HG02981 (cell line): ENCODE measurements at regions not wholly inside any gene's neighbourhood (a gene's known extent, or its start where the extent isn't known, plus 50 kb on each side); places are given as distances from the start of the nearest gene placed in this dataset.

Experiments used
- ATAC-seq: cut with Tn5 transposase; IDR thresholded peaks from one replicate; pipeline ENCODE4 v1.9.1; 2021; ENCODE audit warnings: mild to moderate bottlenecking, moderate library complexity; ENCODE audit not compliant: unreplicated experiment

DNA sequence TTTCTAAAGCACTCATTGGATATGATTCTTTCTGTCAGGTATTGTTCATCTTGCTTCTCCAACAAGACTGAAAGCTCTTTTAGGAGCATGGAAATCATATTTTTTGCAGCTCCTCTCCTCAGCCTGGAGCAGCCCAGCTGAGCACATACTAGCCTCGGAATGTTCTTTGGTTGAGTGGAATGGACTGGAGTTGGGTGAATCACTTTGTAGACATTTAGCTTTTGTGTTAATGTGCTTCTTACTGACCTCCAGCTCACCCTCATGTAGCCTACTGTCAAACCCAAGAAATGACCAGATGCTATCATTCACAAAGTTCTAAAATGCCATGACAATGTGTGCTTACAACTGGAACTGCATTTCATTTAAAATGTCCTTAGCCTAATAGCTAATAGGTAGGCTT, 161.1 kb downstream of the NUAK1 start:
- ATAC-seq: no peak

GRCh38 chr12:105978276-105978675, 160.5 kb downstream of the NUAK1 start:
- ATAC-seq: no peak

GRCh38 chr12:105978686-105979085, 160.1 kb downstream of the NUAK1 start:
- ATAC-seq: no peak

- ATAC-seq: no peak
Measured at GRCh38 chr12:105980085-105980484, 158.7 kb downstream of the NUAK1 start.

GRCh38 chr12:105980533-105980932, 158.2 kb downstream of the NUAK1 start:
- no peak for ATAC-seq

DNA sequence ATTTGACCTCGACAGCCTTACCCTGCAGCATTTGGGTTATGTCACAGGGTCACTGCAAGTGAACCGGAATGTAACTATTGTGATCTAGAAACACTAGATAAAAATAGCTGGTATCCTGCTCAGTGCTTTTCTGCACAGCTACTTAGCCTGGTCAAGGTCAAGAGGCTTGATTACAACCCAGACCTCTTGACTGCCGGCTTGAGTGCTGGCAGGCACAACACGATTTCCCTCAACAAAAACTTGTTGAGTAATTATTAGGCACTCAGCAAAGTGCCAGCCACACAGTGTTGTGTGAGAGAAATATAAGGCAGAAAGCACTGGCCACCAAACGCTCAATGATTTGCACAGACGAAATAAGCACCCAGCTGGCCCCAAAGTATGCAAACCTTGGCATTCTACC, 156.7 kb downstream of the NUAK1 start:
- no peak for ATAC-seq

- ATAC-seq: no peak
Measured at GRCh38 chr12:105983622-105984320, 155.0 kb downstream of the NUAK1 start.

- no peak for ATAC-seq
Measured at GRCh38 chr12:105985383-105985782, 153.4 kb downstream of the NUAK1 start.

GRCh38 chr12:105986779-105987684, 151.7 kb downstream of the NUAK1 start:
- no peak for ATAC-seq

DNA sequence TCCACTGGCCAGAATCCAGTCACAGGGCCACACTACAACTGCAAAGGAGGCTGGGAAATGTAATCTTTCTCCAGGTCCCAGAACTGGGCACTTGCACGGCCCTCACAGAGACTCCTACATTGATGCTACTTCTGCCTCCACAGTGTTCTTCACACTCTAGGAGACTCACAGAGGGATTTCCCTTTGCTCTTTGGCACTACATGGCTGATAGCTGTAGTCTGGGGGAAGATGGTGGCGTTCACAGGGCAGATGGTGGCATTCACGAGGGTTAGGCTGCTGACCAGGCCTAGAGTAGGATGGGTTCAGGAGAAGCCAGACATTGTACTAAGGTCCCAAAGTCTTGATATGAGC, 151.1 kb downstream of the NUAK1 start:
- ATAC-seq: no peak

DNA sequence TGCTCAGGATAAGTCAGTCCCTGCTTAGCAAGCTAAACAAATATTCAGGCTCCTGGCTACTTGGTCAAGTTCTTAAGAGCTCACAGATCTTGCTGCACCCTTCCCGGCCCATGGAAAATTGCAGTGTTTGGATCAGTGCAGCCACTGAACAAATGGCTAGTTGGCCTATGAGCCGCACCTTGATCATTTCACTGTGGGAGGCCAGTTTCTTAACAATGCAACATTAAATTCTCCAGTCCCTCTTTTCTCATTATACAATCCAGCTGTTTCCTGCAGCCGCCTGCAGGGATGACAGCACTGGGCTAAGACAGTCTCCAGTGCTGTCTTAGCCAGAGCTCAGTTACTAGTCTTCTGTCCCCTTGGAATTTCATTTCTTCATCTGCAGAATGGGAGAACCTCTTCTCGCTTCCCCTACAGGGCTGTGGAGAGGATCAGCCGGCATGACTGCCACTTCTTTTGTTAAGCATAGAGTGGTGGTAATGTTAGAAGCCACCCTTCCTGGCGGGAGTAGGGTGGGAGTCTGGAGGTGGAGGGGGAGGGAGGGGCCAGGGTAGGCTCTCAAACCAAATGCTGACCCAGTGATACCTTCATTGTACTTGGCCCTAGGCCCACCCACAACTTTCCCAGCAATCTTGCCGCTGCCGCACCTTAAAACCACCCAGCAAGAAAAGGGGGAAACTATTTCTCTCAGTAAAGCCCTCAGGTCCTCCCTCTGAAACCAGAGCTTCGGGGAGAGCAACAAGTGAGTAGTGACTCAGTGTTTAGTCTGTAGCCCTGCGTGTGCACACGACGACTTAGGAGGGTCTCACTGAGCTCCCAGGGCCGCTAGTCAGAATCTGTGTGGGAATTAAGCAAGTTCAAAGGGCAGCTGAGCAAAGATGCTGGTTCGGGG, 145.7 kb downstream of the NUAK1 start:
- ATAC-seq: no peak

GRCh38 chr12:105993766-105994555, 144.8 kb downstream of the NUAK1 start:
- no peak for ATAC-seq

DNA sequence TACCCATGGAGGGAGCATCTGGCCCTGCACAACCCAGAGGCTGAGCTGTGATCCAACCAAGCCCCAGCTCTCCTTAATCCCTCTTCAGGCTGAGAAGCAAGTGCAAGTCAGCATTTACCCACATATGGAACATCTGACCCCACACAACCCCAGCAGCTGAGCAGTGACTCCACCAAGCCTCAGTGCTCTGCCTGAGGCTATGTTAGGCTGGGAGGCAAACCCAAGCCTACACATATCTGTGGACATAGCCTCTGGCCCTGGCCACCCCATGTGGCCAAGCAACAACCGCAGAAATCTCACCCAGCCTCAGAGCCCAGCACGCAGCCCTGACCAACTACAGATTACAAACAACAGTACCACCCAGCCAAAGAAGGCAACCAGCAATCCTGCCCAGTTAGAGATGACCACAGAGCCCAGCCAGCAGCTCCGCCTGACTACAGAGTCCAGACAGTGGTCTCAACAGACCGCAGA, 142.8 kb downstream of the NUAK1 start:
- no peak for ATAC-seq

DNA sequence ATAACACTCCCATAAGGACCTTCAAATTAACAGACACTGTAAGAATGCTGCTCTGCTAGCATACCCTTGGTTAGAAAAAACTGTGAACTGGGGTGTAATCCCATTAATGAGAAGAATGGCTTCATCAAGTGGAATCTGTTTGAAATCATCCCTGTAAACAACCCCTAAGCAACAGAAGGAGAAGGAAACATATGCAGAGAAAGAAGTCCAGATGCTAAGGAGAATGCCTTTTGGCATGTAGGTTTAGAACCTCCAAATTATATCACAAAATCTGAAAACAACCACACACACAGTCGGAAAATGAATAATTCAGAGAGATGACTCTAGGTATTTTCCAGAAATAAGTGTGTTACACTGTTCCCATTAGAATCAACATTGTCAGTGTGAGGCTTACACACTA, 140.2 kb downstream of the NUAK1 start:
- no peak for ATAC-seq

- ATAC-seq: no peak
Measured at GRCh38 chr12:106000382-106001104, 138.2 kb downstream of the NUAK1 start.

DNA sequence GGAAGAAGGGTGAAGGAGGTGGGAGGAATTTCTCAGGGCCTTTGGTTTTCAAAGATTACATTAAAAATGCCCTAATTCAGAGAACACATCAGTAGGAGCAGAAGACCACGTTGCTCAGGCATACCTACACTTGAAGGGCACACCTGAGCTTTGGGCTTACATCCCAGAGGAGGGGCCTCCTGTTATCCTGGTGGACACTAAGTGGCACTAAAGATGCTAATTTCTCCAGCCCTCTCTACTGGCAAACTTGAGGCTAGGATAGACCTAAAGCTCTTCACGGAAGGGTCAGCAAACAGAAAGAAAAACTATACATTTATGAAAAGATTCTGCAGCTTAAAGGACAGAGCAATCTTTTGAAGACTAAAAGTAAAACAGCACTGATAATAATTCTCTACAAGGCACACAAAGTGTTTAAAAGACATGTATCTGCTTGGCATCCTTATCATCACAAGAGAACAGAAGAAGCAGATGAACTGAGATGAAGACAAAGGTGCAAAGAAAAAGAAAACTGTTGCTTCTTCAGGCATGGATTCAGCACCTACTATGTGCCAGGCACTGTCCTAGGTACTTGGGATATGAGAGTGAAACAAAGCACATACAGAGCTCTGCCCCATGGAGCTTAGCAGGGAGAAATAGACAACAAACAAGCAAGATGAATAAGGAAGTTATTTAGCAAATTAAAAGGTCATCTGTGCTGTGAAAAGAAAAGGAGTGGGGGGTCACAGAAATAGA, 137.5 kb downstream of the NUAK1 start:
- no peak for ATAC-seq

GRCh38 chr12:106001837-106002218, 136.9 kb downstream of the NUAK1 start:
- no peak for ATAC-seq

GRCh38 chr12:106003297-106003696, 135.5 kb downstream of the NUAK1 start:
- ATAC-seq: no peak

- ATAC-seq: no peak
Measured at GRCh38 chr12:106004289-106004688, 134.5 kb downstream of the NUAK1 start.
